Endothelial cell of umbilical vein (primary cell): ENCODE measurements at regions not wholly inside any gene's neighbourhood (a gene's known extent, or its start where the extent isn't known, plus 50 kb on each side); places are given as distances from the start of the nearest gene placed in this dataset.

Experiments used
- BruUV-seq: library from RNA; stranded (reverse); fragments of 400-500 nt; replicated peaks from 2 replicates; lab custom pipeline; 2021; lab: Mats Ljungman, UMichigan
- CTCF ChIA-PET: fragments of 300-600, 350-600 bp; sonication (Branson Sonifier 250); formaldehyde crosslinking; loops from one replicate; lab custom pipeline; 2021; ENCODE audit warnings: antibody characterized with exemption, inconsistent platforms; lab: Charles Lee
- POLR2A ChIA-PET: fragments of 300-600, 350-600 bp; sonication (Branson Sonifier 250); formaldehyde crosslinking; loops from one replicate; lab custom pipeline; 2021; ENCODE audit warnings: antibody characterized with exemption, inconsistent platforms; lab: Charles Lee
- DNase-seq: peaks from one replicate; pipeline ENCODE4 v3.0.0-alpha.2; 2011; ENCODE audit warnings: low read depth, low spot score
- FAIRE-seq: peaks from 2 replicates; lab custom pipeline; 2011; peaks lifted over from hg19 to GRCh38; lab: Jason Lieb, UNC
- H2AFZ ChIP-seq: 2 replicates; pipeline ENCODE4 v1.6.0; 2012; ENCODE audit warnings: low read depth, low read length, control low read depth, inconsistent platforms
- H3K27ac ChIP-seq: 2 replicates; pipeline ENCODE4 v1.5.1; 2011; ENCODE audit warnings: low read depth, mild to moderate bottlenecking, control low read depth, low read length, moderate library complexity; ENCODE audit not compliant: insufficient read depth
- H3K27me3 ChIP-seq, 2 experiments: 2 replicates each; pipeline versions ENCODE4 v1.6.0 to v1.6.1; 2011; ENCODE audit warnings: low read length in 2 of 2, mixed read lengths in 1 of 2; ENCODE audit not compliant: control insufficient read depth in 2 of 2, insufficient read depth in 2 of 2
- H3K36me3 ChIP-seq, 2 experiments: 2 replicates in 1 of 2; 3 replicates in 1 of 2; pipeline ENCODE4 v1.5.1; 2011; ENCODE audit warnings: low read length in 2 of 2, mild to moderate bottlenecking in 1 of 2, moderate library complexity in 1 of 2; ENCODE audit not compliant: control insufficient read depth in 2 of 2, insufficient read depth in 2 of 2; ENCODE audit errors: extremely low read depth in 1 of 2
- H3K4me1 ChIP-seq: 3 replicates; pipeline ENCODE4 v1.5.1; 2011; ENCODE audit warnings: mild to moderate bottlenecking, low read length; ENCODE audit not compliant: control insufficient read depth, insufficient read depth; ENCODE audit errors: extremely low read depth
- H3K4me2 ChIP-seq: 2 replicates; pipeline ENCODE4 v1.6.1; 2011; ENCODE audit warnings: low read length, control low read depth, mixed read lengths; ENCODE audit not compliant: insufficient read depth
- H3K4me3 ChIP-seq, 3 experiments: fragments of 200-600 bp in 1 of 3; sonication (generic), shearing (Covaris generic) in 1 of 3; replicated peaks in 1 of 3; 2 replicates each; pipeline ENCODE4 v1.5.1; 2011 to 2016; ENCODE audit warnings: control low read depth in 3 of 3, low read length in 3 of 3, mild to moderate bottlenecking in 2 of 3, inconsistent platforms in 1 of 3, low read depth in 1 of 3, moderate library complexity in 1 of 3; ENCODE audit not compliant: insufficient read depth in 1 of 3
- H3K79me2 ChIP-seq: 2 replicates; pipeline ENCODE4 v1.6.0; 2012; ENCODE audit warnings: low read length, inconsistent platforms; ENCODE audit not compliant: control insufficient read depth, insufficient read depth
- H3K9ac ChIP-seq: replicated peaks from 2 replicates; pipeline ENCODE3; 2011; ENCODE audit warnings: low read length, control low read depth; ENCODE audit not compliant: insufficient read depth; ENCODE audit errors: extremely low read depth
- H3K9me1 ChIP-seq: replicated peaks from 3 replicates; pipeline ENCODE4 v1.6.0; 2011; ENCODE audit warnings: mild to moderate bottlenecking, low read length; ENCODE audit not compliant: control insufficient read depth, insufficient read depth; ENCODE audit errors: extremely low read depth
- H3K9me3 ChIP-seq: replicated peaks from 2 replicates; pipeline ENCODE4 v1.5.1; 2012; ENCODE audit warnings: low read length, inconsistent platforms; ENCODE audit not compliant: control insufficient read depth, insufficient read depth
- H4K20me1 ChIP-seq: replicated peaks from 2 replicates; pipeline ENCODE3; 2011; ENCODE audit warnings: mild to moderate bottlenecking, low read length; ENCODE audit not compliant: control insufficient read depth, insufficient read depth; ENCODE audit errors: extremely low read depth
- CTCF ChIP-seq, 2 donors: IDR thresholded peaks; 1 replicate in 1 of 2; 2 replicates in 1 of 2; pipeline ENCODE4 v1.5.1; 2011; ENCODE audit warnings: low read length in 2 of 2, mild to moderate bottlenecking in 2 of 2, moderate library complexity in 2 of 2, control low read depth in 1 of 2, inconsistent platforms in 1 of 2, low read depth in 1 of 2; ENCODE audit not compliant: insufficient read depth in 1 of 2; ENCODE audit errors: extremely low read depth in 1 of 2
- EZH2 ChIP-seq: IDR thresholded peaks from 2 replicates; pipeline ENCODE4 v1.6.1; 2012; ENCODE audit warnings: borderline replicate concordance, low read depth, mild to moderate bottlenecking, moderate library complexity, low read length, inconsistent platforms; ENCODE audit not compliant: severe bottlenecking
- FOS ChIP-seq: IDR thresholded peaks from 2 replicates; pipeline ENCODE4 v1.6.1; 2011; ENCODE audit warnings: mild to moderate bottlenecking, low read length, moderate library complexity, borderline replicate concordance; ENCODE audit not compliant: insufficient read depth
- GATA2 ChIP-seq: IDR thresholded peaks from 2 replicates; pipeline ENCODE4 v1.7.0; 2011; ENCODE audit warnings: low read depth, mild to moderate bottlenecking, moderate library complexity, mixed read lengths, low read length; ENCODE audit not compliant: insufficient read length, insufficient read depth
- JUN ChIP-seq: IDR thresholded peaks from 2 replicates; pipeline ENCODE4 v1.6.1; 2011; ENCODE audit warnings: borderline replicate concordance, low read depth; ENCODE audit not compliant: insufficient read length, insufficient read depth
- MAX ChIP-seq: IDR thresholded peaks from 2 replicates; pipeline ENCODE4 v1.6.1; 2011; ENCODE audit not compliant: insufficient read depth, insufficient read length
- MYC ChIP-seq: IDR thresholded peaks from one replicate; pipeline ENCODE4 v1.6.1; 2011; ENCODE audit warnings: mild to moderate bottlenecking, low read depth, low read length
- POLR2A ChIP-seq: IDR thresholded peaks from 2 replicates; pipeline ENCODE4 v1.6.1; 2012; ENCODE audit warnings: low read depth, mild to moderate bottlenecking, control low read depth, low read length
- POLR2AphosphoS5 ChIP-seq: IDR thresholded peaks from 2 replicates; pipeline ENCODE4 v1.6.1; 2012; ENCODE audit warnings: low read depth, mild to moderate bottlenecking, control low read depth, low read length, moderate library complexity; ENCODE audit not compliant: insufficient read depth
- dilution Hi-C: fragments of 300-500 bp; cut with MboI; formaldehyde crosslinking; loops from one replicate; pipeline ENCODE4 v1.15.0; 2019; ENCODE audit warnings: low sequenced_read_pairs; ENCODE audit not compliant: extremely low pct_ligation_motif_present
- intact Hi-C: fragments of 100-400 bp; cut with micrococcal nuclease; formaldehyde crosslinking; loops from one replicate; pipeline ENCODE4 v1.10.0; 2022

GRCh38 chr4:42724451-42724850, 67.5 kb upstream of the ATP8A1 start:
- no peak for FAIRE-seq
- H3K79me2 ChIP-seq = no peaks in the 10 kb centered on the region
- ChIA-PET CTCF (no interaction called here), POLR2A (no interaction called here)
- dilution Hi-C loops (no loop called here), intact Hi-C loops (no loop called here)
- no peak overlapping the region for H3K27ac ChIP-seq
- TF ChIP-seq EZH2 = no peak
- no peak for TF ChIP-seq GATA2
- TF ChIP-seq MYC = no peak
- no TSS peak for BruUV-seq
- no peaks in the 10 kb centered on the region for H3K9me3 ChIP-seq
- H3K9ac ChIP-seq = no peak overlapping the region
- no peak for DNase-seq
- H3K4me3 ChIP-seq = no peak overlapping the region
- H3K36me3 ChIP-seq = no peaks in the 10 kb centered on the region
- H3K9me1 ChIP-seq = no peaks in the 10 kb centered on the region
- no peaks in the 10 kb centered on the region for H3K4me1 ChIP-seq
- H2AFZ ChIP-seq = no peak overlapping the region
- H4K20me1 ChIP-seq = no peaks in the 10 kb centered on the region
- no peak overlapping the region for H3K4me2 ChIP-seq
- no peaks in the 10 kb centered on the region for H3K27me3 ChIP-seq

- ChIA-PET CTCF (no interaction called here), POLR2A (no interaction called here)
- Histone ChIP-seq H3K4me3 (no peak overlapping the region), H3K9me3 (no peaks in the 10 kb centered on the region), H3K79me2 (no peaks in the 10 kb centered on the region), H3K27me3 (no peaks in the 10 kb centered on the region), H3K9ac (no peak overlapping the region), H3K4me2 (no peak overlapping the region), H2AFZ (no peak overlapping the region), H4K20me1 (no peaks in the 10 kb centered on the region), H3K27ac (no peak overlapping the region), H3K4me1 (no peaks in the 10 kb centered on the region), H3K36me3 (no peaks in the 10 kb centered on the region), H3K9me1 (no peaks in the 10 kb centered on the region)
- intact Hi-C loops = no loop called here
- peak; percentile 37 for FAIRE-seq
- BruUV-seq = no TSS peak
- dilution Hi-C loops = no loop called here
- DNase-seq = no peak
- no peak for TF ChIP-seq MAX
- TF ChIP-seq MYC = no peak
- no peak for TF ChIP-seq GATA2
- TF ChIP-seq JUN = no peak
- no peak for TF ChIP-seq CTCF (IDR thresholded peaks at IDR 0.05; ENCODE audit: extremely low read depth in 1 of 2, insufficient read depth in 1 of 2, low read depth in 1 of 2, low read length in 2 of 2)
- TF ChIP-seq POLR2AphosphoS5 = no peak
- no peak for TF ChIP-seq POLR2A
- TF ChIP-seq FOS = no peak
- no peak for TF ChIP-seq EZH2
Observed at GRCh38 chr4:42720533-42720932, 63.6 kb upstream of the ATP8A1 start.
